VCaP (cell line): ENCODE measurements at regions not wholly inside any gene's neighbourhood (a gene's known extent, or its start where the extent isn't known, plus 50 kb on each side); places are given as distances from the start of the nearest gene placed in this dataset.

ENCODE experiments used
- H3K27ac ChIP-seq: fragments of 450-650 bp; 2 replicates; pipeline ENCODE4 v1.5.1; 2017
- TF ChIP-seq, protein P1 (sequence below): fragments of 450-650 bp; conservative IDR thresholded peaks from 2 replicates; pipeline ENCODE4 v1.5.1; 2017; ENCODE audit warnings: mild to moderate bottlenecking, moderate library complexity

DNA sequence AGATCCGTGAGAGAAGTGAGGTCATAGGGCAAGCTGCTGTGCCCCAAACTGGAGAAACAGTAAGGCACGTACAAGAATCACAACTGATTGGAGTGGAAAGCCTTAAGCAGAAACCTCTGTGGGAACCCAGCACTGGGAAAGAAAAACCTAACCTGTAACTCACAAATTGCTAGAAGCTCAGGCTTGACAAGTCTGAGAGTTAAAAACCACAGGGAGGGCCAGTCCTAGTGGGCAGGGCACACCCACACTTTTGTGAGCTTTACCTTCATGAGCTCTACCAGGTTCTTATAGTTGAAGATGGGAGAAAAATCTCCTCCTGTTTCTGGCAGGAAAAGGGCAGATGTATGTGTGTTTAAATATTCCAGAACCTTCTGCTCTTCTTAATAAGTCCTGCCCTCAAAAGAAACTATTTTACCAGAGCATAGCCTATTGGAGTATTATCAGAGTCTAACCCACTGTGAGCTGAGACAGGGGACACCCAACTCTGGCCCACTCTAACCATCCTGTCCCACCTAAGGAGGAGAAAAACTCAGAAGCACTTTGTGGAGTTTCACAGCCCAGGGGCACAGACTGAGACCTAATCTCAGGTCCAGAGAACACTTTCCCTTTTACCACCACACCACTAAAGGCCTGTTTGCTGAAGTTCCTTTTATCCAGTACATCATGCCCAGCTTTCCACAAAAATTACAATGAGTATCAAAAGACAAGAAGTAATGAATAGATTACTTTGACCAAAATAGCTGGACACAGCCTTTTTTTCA lies 1265.7 kb upstream of the CHAC2 start:
- no peak overlapping the region for H3K27ac ChIP-seq
- TF ChIP-seq, protein P1, sequence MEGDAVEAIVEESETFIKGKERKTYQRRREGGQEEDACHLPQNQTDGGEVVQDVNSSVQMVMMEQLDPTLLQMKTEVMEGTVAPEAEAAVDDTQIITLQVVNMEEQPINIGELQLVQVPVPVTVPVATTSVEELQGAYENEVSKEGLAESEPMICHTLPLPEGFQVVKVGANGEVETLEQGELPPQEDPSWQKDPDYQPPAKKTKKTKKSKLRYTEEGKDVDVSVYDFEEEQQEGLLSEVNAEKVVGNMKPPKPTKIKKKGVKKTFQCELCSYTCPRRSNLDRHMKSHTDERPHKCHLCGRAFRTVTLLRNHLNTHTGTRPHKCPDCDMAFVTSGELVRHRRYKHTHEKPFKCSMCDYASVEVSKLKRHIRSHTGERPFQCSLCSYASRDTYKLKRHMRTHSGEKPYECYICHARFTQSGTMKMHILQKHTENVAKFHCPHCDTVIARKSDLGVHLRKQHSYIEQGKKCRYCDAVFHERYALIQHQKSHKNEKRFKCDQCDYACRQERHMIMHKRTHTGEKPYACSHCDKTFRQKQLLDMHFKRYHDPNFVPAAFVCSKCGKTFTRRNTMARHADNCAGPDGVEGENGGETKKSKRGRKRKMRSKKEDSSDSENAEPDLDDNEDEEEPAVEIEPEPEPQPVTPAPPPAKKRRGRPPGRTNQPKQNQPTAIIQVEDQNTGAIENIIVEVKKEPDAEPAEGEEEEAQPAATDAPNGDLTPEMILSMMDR = no peak

DNA sequence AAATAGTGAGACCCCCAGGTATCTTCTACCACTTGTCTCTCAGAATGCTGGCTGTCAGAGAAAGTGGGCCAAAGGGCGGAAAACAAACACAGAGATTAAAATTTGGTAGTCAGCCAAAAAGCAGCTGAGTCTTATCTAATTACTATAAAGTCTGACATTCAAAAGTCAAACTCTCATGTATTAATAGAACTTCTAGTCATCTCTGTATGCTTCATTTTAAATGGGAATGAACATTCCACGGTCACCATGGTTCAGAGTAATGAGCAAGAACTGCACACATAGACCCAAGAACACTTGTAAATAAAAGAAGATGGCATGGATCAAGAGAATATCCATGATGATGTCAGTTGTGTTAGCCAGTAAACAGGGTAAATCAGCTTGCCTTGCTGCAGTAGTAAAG lies 1267.0 kb upstream of the CHAC2 start:
- H3K27ac ChIP-seq = no peak overlapping the region
- TF ChIP-seq, protein P1 = no peak

DNA sequence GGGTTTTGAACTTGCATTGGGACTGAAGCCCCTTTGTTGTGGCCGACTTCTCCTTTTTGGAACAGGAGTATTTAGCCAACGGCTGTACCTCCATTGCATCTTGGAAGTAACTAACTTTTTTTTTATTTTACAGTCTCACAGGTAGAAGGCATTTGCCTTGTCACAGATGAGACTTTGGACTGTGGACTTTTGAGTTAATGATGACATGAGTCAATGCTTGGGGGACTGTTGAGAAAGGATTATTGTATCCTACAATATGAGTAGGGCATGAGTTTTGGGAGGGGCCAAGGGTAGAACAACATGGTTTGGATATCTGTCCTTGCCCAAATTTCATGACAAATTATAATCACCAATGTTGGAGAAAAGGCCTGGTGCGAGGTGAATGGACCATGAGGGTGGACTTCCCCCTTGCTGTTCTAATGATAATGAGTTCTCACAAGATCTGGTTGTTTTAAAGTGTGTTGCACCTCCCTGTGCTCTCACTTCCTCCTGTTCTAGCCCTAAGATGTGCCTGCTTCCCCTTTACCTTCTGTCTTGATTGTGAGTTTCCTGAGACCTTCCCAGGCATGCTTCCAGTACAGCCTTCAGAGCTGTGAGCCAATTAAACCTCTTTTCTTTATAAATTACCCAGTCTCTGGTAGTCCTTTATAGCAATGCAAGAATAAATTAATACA lies 1269.4 kb upstream of the CHAC2 start:
- H3K27ac ChIP-seq = no peak overlapping the region
- TF ChIP-seq, protein P1 = no peak

DNA sequence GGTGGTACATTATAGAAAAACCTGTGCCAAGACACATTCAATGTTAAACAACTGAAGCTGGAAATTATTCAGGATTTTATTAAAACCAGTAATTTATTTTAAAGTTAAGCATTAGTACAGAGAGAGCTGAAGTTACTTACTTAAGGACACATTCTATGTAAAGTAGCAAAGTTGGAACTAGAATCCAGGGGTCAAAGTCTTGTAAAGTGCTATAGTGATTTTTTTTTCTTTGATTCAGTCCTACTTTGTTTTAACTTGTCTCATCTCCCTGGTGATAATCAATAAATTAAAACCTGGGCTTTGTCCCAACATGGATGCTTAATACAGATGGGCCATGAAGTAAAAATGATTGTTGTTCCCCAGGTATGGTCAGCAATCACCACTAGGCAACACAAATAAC lies 1271.8 kb upstream of the CHAC2 start:
- TF ChIP-seq, protein P1 = no peak
- H3K27ac ChIP-seq = no peak overlapping the region

DNA sequence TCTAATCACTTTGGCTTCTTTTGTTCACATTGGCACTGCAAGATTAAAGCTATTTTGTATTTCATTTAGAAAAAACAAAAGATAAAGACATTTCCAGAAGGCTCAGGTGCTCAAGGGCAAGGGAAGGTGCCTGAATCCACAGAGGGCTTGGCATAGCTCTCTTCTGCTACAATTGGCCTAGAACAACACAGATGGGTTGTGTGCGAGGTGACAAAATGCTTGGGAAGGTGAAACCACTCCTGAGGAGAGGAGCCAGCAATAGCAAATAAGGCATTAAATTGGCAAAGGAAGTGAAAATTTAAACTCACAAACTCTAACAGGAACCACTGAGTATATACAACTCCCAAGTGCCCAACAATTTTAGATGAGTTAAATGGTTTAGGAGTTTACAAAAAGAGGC lies 1290.4 kb upstream of the CHAC2 start:
- no peak overlapping the region for H3K27ac ChIP-seq
- TF ChIP-seq, protein P1 = no peak

DNA sequence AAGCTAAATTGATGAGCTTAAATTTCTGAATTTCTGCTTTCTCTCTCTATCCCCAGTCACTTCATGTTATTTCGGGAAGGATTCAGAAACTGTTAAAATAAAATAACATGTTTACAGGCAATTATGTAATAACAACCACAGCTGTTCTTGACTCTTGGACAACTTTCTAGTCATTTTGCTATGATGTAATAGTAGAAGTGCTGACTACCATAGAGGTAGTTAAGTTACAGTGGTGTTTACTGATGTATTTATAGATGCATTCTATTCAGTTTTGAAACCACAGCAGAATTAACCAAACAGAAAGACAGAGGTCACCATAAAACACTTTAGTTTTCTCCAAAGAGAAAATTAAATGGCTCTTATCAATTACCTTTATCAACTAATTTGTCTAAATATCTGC lies 1292.0 kb upstream of the CHAC2 start:
- no peak overlapping the region for H3K27ac ChIP-seq
- TF ChIP-seq, protein P1 = no peak

DNA sequence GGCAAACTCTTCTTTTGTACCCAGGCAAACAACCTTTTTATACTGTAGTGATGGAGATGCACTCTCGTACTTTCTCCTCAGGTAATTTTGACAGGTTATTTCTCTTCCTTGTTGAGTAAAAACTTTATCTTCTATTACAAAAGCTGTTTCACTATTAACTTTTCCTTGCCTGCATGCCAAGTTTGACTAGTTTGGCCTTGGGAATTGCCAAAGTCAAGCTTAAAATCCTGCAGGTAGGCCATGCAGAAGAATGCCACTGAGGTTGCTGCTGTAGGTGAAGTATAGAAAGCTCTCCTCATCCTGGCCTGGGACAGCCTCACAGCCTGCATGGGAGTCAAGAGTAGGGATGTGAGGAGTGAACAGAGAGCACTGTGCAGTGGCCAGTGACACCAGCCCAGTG lies 1293.5 kb upstream of the CHAC2 start:
- TF ChIP-seq, protein P1 = no peak
- no peak overlapping the region for H3K27ac ChIP-seq
